ENCODE measurements at regions not wholly inside any gene's neighbourhood (a gene's known extent, or its start where the extent isn't known, plus 50 kb on each side); places are given as distances from the start of the nearest gene placed in this dataset.

GRCh38 chr2:37868866-37869265, 56.2 kb upstream of the RMDN2 start:
- no peak for DNase-seq

DNA sequence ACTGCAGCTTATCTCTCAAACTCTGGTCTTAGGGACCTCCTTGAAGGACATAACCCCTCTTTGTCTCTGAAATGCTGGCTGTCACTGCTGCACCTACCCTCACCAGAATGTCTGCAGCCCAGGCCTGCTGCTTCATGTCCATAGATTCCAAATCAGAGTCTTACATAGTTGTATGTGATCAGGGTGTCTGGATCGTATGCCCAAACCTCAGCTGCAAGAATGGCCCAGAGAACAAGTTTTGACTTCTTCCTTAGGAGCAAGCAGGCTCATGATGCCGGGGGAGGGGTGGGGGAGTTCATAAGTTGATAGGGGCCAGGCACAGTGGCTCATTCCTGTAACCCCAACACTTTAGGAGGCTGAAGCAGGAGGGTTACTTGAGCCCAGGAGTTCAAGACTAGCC, 55.8 kb upstream of the RMDN2 start:
- DNase-seq: no peak

- no peak for DNase-seq
Measured at GRCh38 chr2:37869771-37870170, 55.3 kb upstream of the RMDN2 start.

DNA sequence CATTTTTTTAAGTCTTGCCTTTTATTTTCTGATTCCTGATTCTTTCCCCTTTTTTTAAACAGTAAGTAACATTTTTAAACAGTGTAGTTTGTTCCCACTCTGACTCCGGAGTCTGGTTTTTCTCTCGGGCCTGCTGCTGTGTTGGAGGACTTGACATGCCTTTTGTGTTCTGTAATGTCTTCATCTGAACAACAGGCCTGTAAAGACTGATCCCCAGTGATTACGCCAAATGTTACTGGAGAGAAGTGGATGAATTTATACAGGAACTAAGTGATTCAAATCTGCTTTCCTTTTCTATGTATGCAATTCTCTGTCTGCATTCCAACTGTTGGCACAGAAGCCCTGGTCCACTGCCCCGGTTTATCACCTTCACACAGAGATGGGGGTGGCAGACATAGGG, 54.3 kb upstream of the RMDN2 start:
- no peak for DNase-seq

- DNase-seq: no peak
Measured at GRCh38 chr2:37871456-37872191, 53.5 kb upstream of the RMDN2 start.

DNA sequence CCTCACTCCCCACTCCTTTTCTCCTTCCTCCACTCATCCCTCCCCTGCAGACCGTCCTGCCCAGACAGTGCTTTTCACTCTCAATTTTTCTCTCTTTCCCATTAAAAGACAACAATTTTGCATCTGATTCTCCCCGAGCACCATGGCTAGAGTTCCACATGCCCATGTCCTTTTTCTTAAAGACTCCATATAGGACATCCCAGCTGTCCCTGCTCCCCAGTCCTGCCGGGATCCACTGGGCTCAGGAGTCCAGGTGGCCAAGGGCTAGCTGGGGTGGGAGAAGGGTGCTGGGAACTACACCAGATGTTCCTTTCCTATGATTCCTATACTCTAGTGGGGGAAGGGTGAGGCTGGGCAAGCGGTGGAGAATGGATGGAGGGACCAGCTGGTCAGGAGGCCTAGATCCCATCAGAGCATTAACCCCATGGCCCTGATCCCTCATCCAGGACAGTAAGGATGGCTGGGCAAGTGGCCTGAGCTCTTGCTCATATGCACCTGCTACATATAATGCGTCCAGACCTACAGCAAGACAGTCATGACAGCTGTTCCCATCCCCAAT, 52.8 kb upstream of the RMDN2 start:
- DNase-seq: no peak

DNA sequence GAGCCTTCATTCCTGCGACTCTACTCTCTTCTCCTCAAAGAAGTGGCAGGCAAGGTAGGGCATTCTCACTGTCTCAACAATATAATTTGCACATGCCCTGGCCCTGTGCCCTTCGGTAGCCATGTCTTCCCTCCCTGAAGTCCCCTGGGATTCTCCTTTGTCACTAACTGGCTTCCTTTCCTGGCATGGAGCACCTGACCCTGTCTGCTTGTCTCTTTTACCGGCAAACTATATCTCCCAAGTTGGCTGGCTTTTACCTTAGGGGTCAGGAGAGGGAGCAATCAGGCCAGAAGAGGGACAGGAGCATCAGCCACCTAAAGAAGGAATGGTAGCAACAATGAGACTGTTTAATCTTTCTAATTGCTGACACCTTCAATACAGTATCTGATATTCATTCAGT, 51.9 kb upstream of the RMDN2 start:
- no peak for DNase-seq

DNA sequence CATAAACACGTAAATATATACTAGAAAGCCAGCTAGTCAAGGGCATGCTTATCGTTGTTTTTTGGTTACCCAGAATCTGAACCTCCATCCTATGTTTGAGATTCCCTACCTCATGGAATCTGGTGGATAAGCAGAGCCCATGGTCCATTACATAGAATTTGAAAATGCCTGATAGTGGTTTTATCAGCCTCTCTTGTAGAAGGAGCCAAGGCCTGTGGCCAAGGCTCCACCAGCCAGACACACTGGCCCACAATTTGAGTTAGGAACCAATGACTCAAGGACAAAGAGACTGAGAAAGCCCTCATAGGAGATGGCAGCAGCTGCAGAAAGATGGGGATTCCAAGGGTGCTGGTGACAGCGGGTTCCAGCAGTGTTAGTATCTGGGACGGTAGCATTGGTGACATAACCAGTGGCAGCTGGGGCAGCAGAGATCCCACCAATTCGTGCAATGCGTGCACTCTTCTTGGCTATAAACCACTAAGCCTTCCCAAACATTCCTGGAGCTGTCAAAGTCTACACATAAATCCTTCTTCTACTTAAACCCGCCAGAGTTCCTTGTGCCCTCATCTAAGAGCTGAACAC, 51.2 kb upstream of the RMDN2 start:
- no peak for DNase-seq

- DNase-seq: no peak
Measured at GRCh38 chr2:37874470-37874869, 50.6 kb upstream of the RMDN2 start.
